H54 (cell line): ENCODE measurements at regions not wholly inside any gene's neighbourhood (a gene's known extent, or its start where the extent isn't known, plus 50 kb on each side); places are given as distances from the start of the nearest gene placed in this dataset.

Experiments used
- DNase-seq: peaks from one replicate; pipeline ENCODE4 v3.0.0; 2011; ENCODE audit warnings: low spot score, mixed read lengths; ENCODE audit not compliant: insufficient read length
- FAIRE-seq: peaks from 3 replicates; lab custom pipeline; 2011; peaks lifted over from hg19 to GRCh38; lab: Jason Lieb, UNC
- POLR2A ChIP-seq: IDR thresholded peaks from 2 replicates; pipeline ENCODE4 v1.6.1; 2011; ENCODE audit warnings: low read depth, mild to moderate bottlenecking, low read length

- FAIRE-seq, result no peak
- TF ChIP-seq POLR2A, result no peak
- DNase-seq, result no peak
These were observed 243.5 kb upstream of the UBE2E2 start for GRCh38 chr3:22959593-22959992.

GRCh38 chr3:22960105-22960984 is 242.8 kb upstream of the UBE2E2 start:
- no peak for TF ChIP-seq POLR2A
- no peak for FAIRE-seq
- DNase-seq, result peak; percentile 5

- no peak for FAIRE-seq
- TF ChIP-seq POLR2A, result no peak
- no peak for DNase-seq
These were observed 240.9 kb upstream of the UBE2E2 start for GRCh38 chr3:22962244-22962643.

- no peak for TF ChIP-seq POLR2A
- DNase-seq, result no peak
- no peak for FAIRE-seq
These were observed 236.8 kb upstream of the UBE2E2 start for GRCh38 chr3:22966349-22966748.

GRCh38 chr3:22969276-22969675 is 233.9 kb upstream of the UBE2E2 start:
- DNase-seq, result no peak
- no peak for FAIRE-seq
- TF ChIP-seq POLR2A, result no peak

GRCh38 chr3:22971497-22971896 is 231.6 kb upstream of the UBE2E2 start:
- no peak for FAIRE-seq
- no peak for DNase-seq
- no peak for TF ChIP-seq POLR2A

- TF ChIP-seq POLR2A, result no peak
- FAIRE-seq (no peak), DNase-seq (no peak)
These were observed 226.1 kb upstream of the UBE2E2 start for GRCh38 chr3:22977042-22977441.

- DNase-seq, result no peak
- no peak for TF ChIP-seq POLR2A
- no peak for FAIRE-seq
These were observed 225.4 kb upstream of the UBE2E2 start for GRCh38 chr3:22977650-22978289.

- no peak for TF ChIP-seq POLR2A
- FAIRE-seq (no peak), DNase-seq (no peak)
These were observed 223.5 kb upstream of the UBE2E2 start for GRCh38 chr3:22979581-22979980.

GRCh38 chr3:22980346-22980745 is 222.8 kb upstream of the UBE2E2 start:
- DNase-seq (no peak), FAIRE-seq (no peak)
- TF ChIP-seq POLR2A, result no peak

- DNase-seq (no peak), FAIRE-seq (no peak)
- no peak for TF ChIP-seq POLR2A
These were observed 222.0 kb upstream of the UBE2E2 start for GRCh38 chr3:22981166-22981565.

GRCh38 chr3:22981861-22982260 is 221.3 kb upstream of the UBE2E2 start:
- DNase-seq (no peak), FAIRE-seq (no peak)
- no peak for TF ChIP-seq POLR2A

GRCh38 chr3:22982981-22983587 is 220.0 kb upstream of the UBE2E2 start:
- DNase-seq, result no peak
- no peak for TF ChIP-seq POLR2A
- FAIRE-seq, result no peak

- DNase-seq (no peak), FAIRE-seq (no peak)
These were observed 216.2 kb upstream of the UBE2E2 start for GRCh38 chr3:22986958-22987357.

More at GRCh38 chr3:22986958-22987357, 216.2 kb upstream of the UBE2E2 start:
- no peak for TF ChIP-seq POLR2A
